GM12891 (cell line): ENCODE measurements at regions not wholly inside any gene's neighbourhood (a gene's known extent, or its start where the extent isn't known, plus 50 kb on each side); places are given as distances from the start of the nearest gene placed in this dataset.

ENCODE experiments used
- POLR2AphosphoS5 ChIP-seq: IDR thresholded peaks from 2 replicates; pipeline ENCODE4 v1.6.1; 2011; ENCODE audit warnings: low read depth, low read length, control low read depth
- POU2F2 ChIP-seq: IDR thresholded peaks from 2 replicates; pipeline ENCODE4 v1.6.1; 2011; ENCODE audit warnings: low read depth, mild to moderate bottlenecking, control low read depth, low read length, moderate library complexity

DNA sequence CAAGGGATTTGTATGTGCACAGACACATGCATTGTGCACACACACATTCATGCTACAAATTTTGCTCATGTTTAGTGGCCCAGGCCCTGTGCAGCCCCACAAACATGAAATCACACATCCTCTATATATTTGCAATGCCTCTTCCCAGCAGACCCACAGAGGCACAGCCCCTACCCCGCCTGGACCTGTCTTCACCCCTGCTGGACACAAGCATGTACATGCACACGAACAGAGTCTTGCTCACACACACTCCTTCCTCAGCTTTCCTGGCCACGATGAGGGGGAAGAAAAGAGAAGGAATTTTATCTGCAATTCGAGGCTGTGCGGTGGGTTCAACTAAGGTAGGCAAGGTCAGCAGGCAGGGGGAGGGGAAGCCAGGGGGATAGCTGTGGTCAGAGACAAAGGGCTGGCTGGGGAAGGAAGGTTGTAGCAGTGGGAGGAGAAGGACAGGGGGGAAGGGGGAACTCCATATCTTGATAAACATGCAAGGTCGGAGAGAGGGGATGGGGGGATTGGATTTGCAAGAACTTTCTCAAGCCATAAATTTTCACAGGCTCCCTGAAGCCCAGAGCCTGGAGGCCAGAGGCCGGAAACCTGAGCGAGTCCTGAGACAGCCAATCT is 156.4 kb downstream of the EFNB1 start:
- TF ChIP-seq POLR2AphosphoS5: no peak
- no peak for TF ChIP-seq POU2F2
